LoVo (cell line): ENCODE measurements at regions not wholly inside any gene's neighbourhood (a gene's known extent, or its start where the extent isn't known, plus 50 kb on each side); places are given as distances from the start of the nearest gene placed in this dataset.
A peak's percentile ranks its signal among the peaks of the same experiment; 100 is the strongest.

Source experiments
- DNase-seq: peaks from one replicate; pipeline ENCODE4 v3.0.0-alpha.2; 2016; ENCODE audit warnings: low spot score

DNA sequence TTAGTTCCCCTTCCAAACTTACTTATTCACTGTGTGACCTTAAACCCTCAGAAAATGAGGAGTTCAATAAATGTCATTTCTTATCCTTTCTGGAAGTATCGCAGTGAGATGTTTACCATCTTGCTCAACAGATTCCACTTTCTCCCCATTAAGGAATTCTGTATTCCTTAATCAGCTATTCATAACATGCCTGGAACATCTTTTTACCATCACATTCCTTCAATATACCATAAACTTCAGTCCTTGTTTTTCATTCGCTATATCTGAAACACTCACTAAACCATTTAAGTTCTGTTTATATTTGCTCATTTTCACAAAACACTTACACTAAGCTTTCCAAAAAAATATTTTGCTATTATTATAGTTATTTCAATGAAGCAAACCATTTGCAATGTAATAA is 1158.6 kb downstream of the CDH12 start:
- no peak for DNase-seq

DNA sequence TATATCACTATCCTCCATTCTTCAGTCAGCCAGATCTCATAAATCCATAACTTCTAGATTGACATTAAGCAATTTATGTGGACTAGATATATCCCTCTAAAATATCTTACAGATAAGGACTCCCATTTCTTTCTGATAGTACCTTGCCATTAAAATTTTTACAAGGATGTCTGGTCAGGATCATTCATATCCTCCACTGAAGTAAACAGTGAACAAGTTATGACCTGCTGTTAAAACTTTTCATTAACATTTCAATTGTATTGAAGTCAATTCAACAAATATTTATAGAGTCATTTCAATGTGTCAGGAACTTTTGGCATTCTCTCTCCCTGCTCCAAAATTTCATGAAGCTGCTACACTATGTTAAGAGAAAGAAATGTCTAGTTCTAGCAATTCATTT is 1159.6 kb downstream of the CDH12 start:
- DNase-seq = no peak

DNA sequence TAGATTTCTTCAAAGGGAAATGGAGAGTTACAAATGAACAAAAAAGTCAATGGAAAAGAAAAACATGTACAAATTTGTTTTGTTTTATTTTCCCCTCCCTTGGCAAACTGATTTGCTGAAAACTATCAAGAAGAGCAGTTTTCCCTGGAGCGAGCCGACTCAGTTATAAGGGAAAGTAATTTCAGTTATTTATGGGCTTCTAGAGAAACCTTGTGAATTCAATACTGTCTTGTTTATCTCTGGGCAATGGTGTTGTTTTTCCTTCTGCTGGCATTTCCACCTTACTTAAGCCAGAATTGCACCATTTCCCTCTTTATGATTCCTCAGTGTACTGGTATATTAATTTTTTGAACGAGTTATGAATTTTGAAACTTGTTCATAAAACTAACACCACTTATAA is 1163.6 kb downstream of the CDH12 start:
- DNase-seq = no peak

DNA sequence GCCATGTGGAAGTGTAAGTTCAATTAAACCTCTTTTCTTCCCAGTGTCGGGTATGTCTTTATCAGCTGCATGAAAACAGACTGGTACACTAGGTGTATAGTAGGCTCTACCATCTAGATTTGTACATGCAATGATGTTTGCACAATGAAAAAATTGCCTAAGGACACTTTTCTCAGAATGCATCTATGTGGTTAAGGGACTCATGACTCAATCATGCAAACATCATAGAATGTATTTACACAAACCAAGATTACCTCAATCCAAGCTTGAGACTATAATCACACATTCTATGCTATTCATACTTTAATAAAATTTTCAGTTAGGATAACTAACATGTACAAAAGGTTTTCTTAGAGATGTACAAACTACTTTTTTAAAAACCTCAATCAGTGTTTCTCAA is 1164.5 kb downstream of the CDH12 start:
- no peak for DNase-seq

DNA sequence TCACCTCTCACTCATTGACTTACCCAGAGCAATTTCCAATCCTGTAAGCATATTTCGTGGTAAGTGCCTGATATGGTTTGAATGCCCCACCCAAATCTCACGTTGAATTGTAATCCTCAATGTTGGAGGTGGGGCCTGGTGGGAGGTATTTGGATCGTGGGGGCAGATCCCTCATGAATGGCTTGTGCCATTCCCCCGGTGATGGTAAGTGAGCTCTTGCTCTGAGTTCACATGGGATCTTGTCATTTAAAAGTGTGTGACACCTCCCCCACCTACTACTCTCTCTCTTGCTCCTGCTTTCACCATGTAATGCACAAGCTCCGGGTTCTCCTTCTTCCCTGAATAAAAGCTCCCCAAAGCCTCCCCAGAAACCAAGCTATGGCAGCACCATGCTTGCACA is 1165.5 kb downstream of the CDH12 start:
- no peak for DNase-seq

DNA sequence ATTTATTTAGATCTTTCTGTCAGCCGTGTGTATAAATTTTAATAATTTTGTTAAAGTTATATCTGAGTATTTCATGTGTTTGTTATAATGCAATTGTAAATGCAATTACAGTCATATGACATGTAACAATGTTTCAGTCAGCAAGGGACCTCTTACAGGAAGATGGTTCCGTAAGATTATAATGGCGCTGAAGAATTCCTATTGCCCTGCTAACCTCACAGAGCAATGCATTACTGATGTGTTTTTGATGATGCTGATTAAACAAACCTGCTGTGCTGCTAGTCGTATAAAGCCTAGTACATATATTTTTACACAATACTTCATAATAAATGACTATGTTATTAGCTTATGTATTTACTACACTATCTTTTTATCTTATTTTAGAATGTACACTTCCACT is 1166.4 kb downstream of the CDH12 start:
- DNase-seq = no peak

DNA sequence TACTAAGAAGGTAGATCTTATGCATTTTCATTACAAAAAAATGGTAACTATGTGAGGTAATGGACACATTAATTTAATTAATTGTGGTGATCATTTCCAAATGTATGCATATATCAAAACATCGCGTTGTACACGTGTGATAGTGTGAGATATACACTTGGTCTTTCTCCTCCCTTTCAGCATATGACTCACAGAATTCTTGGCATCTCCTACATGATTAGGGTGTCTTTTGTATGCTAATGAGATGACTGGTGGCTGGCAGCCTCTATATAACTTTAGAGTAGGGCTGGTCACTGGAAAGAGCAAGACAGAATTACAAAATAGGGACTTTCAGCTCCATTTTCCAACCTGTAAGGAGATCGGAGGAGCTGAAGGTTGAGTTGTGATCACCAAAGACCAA is 1167.6 kb downstream of the CDH12 start:
- no peak for DNase-seq

DNA sequence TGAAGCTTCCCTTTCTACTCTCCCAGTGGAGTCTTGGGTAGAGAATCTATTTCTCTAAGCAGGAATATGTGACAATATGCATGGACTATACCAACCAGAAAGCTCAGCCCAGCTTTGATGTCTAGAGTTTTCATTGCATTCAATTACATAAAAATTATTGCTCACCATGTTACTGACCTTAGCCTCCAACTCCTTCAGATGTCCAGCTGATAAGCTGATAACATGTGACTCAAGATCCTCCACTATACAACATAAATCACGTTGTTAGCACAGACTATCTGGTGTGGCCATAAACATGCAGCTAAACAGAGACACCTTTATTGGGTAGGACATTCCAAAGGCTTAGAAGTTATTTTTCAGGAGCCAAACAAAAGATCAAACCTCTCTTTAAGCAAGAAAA is 1168.2 kb downstream of the CDH12 start:
- no peak for DNase-seq

DNA sequence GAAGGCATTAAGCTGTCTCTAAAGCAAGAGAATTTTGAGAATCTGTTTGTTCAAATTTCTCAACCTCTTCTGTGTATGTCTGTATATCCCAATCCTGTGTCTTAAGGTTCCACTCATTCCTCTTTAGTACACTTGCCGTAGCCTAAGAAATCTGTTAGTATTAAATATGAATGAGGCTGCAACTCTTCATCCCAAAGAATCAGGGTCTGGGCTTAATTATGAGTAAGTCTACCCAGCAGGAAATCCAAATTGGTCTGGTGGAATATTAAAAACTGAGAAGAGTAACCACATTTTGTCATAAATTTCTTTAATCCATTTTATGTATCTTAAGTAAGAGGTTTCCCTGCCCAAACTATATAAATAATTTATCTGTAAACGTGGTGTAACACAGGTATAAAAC is 1171.2 kb downstream of the CDH12 start:
- no peak for DNase-seq

DNA sequence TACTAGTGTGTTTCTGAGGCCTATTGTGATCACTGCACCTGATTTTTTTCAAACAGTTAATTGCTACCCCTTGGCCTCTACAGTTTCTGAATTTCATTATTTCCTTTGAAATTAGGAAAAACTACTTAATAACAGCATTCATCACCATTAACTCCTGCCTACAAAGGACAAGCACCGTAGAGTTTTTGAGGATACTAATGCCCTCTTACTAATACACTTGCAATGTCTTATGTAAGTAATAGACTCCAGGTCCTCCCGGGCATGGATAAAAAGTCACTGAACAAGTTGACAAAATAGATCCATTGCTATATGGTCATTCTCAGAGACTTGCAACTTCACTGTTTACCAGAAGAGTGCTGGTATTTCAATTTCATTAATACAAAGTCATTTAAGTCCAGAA is 1172.5 kb downstream of the CDH12 start:
- DNase-seq = no peak

DNA sequence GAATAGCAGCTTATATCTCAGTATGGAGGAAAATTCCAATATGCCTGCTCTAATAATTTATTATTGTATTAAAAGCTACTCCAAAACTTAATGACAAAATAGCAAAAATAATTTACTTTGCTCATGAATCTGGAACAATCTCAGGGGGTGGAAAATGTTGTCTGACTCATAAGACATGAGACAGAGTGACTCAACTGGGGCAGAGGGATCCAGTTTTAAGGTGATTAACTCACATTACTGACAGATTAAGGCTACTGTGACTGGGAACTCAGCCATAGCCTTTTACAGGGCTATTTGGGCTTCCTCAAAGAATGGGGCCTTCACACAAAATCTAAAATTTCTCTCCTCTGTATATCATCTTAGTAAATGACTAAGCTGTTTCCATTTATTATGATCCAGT is 1172.9 kb downstream of the CDH12 start:
- DNase-seq = peak; percentile 19

DNA sequence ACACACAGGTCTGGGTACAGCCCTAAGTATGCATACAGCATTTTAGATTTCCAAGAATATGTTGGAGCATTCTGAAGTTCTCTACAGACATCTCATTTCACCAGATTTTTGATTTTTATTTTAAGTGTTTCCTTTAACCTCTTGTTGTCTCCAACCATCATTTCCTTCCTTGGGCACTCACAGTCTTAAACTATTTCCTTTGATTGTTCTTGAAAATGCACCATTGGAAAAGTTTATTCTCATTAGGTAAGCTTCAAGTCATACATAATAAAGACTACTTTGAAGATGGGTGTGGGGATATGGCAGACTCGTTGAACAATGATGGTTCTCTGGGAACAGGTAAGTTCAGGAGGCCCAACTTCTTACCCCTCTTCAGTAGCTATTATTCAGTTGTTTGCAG is 1174.6 kb downstream of the CDH12 start:
- no peak for DNase-seq

DNA sequence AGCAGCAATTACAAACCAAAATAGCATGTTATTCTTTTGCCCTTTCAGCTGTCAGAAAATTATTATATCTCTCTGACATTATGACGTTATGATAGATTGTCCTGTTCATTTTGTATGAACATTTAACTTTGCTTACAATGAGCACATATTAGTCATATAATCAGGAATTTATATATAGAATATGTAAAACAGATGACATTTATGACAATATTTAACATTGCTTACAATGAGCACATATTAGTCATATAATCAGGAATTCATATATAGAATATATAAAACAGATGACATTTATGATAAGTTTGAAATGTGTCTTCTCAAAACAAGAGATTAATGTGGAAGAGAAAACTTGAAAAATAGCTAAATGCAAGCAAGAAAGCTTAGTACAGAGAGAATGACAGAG is 1180.2 kb downstream of the CDH12 start:
- no peak for DNase-seq

DNA sequence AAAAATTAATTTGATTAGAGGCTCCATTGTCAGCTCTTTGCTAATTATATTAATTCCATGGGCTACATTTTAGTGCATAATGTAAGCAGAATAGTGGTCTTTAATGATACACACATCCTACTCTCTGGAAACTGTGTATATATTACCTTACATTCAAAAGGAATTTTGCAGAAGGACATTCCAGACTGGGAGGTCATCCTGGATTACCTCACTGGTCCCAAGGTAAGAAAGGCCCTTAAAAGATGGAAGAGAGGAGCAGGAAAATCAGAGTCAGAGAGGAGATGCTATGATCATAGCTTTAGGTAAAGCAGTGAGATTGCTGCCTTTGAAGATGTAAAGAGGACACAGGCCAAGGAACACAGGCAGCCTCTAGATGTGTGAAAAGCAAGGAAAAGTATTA is 1180.8 kb downstream of the CDH12 start:
- DNase-seq = no peak

DNA sequence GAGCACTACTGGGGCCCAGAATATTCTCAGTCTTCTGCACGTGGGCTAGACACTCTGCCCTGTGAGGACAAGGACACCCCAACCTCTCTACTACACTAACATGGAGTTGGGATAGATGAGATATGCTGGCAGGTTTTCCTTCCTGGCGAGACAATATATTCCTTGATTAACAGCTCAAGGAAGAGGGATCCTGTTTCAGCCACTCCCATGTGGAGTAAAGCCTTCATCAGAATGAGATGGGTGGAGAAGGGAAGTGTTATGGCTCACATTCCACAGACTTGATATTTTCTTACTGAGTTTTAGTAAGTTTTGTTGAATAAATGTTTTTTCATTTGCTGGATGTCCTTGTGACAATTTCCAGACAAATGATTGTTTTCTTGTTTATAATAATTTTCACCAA is 1187.6 kb downstream of the CDH12 start:
- no peak for DNase-seq

DNA sequence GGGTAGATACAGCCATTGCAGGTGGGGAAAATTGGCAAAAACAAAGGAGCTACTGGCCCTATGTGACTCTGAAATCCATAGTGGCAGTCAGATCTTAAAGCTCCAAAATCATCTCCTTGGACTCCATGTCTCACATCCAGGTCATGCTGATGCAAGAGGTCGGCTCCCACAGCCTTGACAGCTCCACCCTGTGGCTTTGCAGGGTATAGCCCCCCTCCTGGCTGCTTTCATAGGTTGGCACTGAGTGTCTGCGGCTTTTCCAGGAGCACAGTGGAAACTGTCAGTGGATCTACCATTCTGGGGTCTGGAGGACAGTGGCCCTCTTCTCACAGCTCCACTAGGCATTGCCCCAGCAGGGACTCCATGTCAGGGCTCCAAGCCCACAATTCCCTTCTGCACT is 1190.1 kb downstream of the CDH12 start:
- DNase-seq = no peak

DNA sequence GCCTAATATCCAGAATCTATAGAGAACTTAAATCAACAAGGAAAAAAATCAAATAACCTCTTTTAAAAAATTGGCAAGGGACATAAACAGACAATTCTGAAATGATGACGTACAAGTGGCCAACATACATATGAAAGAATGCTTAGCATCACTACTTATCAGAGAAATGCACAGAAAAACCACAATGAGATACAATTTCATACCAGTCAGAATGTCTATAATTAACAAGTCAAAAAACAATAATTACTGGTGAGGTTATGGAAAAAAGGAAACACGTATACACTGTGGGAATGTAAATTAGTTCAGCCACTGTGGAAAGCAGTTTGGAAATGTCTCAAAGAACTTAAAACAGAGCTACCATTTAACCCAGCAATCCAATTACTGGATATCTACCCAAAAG is 1192.0 kb downstream of the CDH12 start:
- no peak for DNase-seq

DNA sequence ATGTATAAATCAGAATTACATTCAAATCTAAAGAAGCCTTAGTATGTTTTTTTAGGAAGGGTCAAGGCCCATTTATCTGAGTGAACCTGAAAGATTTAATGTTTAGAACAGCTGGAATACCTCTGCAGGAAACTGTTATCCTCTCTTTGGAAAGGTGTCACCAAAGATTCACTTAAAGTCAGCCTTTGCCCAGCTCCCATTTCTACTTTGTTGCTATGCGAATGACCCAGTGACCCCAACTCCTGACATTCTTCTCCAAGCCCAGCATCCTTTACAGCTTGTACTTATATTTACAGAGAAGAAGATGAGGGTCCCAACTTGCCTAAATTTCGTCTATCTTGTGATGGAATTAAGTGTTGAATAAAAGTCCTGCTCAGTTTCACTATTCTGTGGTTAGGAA is 1198.6 kb downstream of the CDH12 start:
- DNase-seq = no peak

DNA sequence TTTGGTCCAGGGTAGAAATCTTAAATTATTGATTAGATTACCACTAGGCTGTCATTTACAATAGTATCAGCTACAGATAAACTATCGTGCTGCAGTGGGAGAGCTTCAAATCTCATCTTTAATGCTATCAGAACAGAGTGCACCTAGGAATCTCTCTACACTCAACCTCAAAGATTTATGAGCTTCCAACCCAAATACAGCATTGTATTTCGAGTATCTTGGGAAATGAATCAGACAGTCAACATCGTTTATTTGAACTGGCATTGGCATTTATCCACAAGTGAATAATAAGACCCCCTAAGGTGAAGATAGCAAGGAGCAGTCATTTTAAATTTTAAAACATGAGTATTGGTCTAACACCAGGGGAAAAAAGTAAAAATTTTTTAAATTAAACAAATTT is 1203.2 kb downstream of the CDH12 start:
- no peak for DNase-seq

DNA sequence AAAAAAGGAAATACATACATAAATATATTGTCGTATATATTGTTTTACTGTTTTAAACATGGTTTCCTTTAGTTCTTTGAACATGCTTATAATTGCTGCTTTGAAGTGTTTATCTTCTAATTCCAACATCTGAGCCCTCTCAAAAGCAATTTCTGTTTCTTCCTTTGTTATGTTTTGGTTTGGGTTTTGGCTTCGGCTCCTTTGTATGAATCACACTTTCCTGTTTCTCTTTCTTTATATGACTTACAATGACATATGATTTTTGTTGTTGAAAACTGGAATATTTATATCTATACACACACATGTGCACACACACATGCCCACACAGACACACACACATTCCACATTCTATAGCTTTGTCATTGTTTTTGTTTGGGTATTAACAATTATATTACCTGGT is 1206.7 kb downstream of the CDH12 start:
- DNase-seq = no peak

DNA sequence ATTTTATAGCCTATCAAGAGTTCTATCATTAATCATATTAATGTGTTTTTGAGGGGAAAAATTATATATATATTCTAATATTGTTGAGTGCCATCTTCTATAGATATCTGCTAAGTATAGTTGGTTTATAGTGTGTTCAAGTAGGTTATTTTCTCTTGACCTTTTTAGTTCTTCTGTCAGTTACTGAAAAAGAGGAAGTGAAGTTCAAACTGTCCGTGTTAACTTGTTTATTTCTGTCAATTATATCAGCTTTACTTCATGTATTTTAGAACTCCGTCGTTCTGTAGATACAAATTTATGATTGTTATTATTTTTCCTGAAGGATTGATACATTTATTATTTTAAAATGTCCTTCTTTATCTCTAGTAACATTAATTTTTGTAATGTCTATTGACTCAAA is 1209.1 kb downstream of the CDH12 start:
- no peak for DNase-seq

DNA sequence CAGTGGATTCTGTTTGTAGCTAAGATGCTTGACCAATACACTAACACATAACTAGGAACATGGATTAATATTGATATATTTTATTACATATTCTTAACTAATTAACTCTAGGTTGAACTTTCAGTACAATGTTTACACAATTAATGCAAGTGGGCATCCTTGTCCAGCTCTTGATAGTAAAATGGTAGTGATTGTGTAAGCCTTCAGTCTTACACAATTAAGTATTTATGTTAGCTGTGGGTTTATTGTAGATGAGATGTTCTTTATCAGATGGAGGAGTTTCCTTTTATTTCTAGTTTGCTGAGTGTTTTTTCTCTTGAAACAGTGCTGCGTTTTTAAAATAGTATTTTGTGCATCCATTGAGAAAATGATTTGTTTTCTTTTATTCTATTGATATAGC is 1210.8 kb downstream of the CDH12 start:
- DNase-seq = no peak

DNA sequence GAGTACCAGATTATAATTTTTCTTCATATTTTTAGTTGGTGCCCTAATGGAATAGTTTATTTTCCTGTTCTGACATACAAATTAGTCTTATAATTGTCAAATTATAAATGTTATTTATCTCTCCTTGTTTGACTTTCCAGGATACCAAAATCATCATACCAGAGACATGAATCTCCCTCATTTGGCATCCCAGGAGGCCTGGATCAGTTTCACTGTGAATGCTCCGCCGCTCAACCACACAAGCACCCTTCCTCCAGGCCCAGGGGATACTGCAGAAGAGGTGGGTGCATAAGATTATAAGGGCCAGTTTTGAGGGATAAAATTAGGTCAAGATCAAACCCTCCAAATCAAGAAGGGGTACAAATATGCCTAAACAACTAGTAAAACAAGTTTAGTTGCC is 1229.3 kb downstream of the CDH12 start:
- no peak for DNase-seq

DNA sequence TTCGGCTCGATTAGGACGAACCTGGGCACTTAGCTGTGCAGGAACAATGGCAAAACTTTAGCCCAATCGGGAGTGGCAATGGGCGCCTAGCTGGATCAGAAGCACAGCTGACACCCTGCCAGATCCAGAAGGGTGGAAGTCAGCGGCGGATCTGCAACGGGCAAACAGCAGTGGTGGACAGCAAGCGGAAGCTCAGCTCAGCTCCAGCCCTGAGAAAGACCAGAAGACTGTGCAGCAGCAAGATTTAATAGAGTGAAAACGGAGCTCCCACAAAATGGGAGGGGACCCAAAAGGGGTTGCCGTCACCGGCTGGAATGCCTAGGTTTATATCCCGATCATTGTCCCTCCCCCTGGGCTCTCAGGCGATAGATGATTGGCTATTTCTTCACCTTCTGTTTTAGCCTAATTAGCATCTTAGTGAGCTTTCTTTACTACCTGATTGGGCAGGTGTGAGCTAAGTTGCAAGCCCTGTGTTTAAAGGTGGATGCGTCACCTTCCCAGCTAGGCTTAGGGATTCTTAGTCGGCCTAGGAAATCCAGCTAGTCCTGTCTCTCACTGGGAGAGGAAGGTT is 1237.9 kb downstream of the CDH12 start:
- no peak for DNase-seq

DNA sequence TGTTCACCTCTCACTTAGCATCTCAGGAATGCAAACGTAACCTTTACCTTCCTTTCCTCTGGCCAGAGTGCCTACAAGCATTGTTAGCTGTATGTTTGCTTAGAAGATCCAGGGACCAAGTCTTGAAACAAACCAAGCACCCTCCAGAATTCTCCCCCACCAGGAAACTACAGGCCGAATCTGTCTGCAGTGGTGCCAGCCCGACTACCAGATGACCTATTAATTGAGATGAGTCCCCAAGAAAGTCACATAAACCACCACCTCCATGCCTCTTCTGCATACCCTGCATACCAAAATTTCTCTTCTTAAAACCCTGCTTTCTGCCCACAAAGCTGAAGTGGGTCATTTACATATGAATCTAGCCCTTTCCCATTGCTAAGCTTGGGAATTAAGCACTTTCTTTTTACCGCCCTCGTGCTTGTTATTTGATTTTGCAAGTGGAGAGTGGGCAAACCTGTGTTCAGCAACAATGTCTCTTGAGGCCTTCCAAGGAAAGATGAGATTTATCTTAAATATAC is 1239.1 kb downstream of the CDH12 start:
- no peak for DNase-seq
